PC-9 (cell line): ENCODE measurements at regions not wholly inside any gene's neighbourhood (a gene's known extent, or its start where the extent isn't known, plus 50 kb on each side); places are given as distances from the start of the nearest gene placed in this dataset.

Experiments
- BruUV-seq: library from RNA; stranded (reverse); fragments of 400-500 nt; replicated peaks from 2 replicates; lab custom pipeline; 2021; lab: Mats Ljungman, UMichigan
- CTCF ChIA-PET: fragments of 300-600 bp; sonication (Branson Sonifier 250); formaldehyde crosslinking; loops from one replicate; lab custom pipeline; 2022; ENCODE audit warnings: antibody characterized with exemption; lab: Charles Lee
- POLR2A ChIA-PET: fragments of 300-600 bp; sonication (Branson Sonifier 250); formaldehyde crosslinking; loops from one replicate; lab custom pipeline; 2022; ENCODE audit warnings: antibody characterized with exemption; ENCODE audit not compliant: unreplicated experiment; lab: Charles Lee
- DNase-seq, 2 experiments: peaks; one replicate each; pipeline versions ENCODE4 v3.0.0 to v3.0.0-alpha.2; 2015 to 2022; ENCODE audit warnings: mixed read lengths in 1 of 2
- H2AFZ ChIP-seq: fragments of 200-600 bp; sonication (generic); 2 replicates; pipeline ENCODE4 v1.8.1; 2017; ENCODE audit warnings: antibody characterized with exemption
- H3F3A ChIP-seq: fragments of 200-600 bp; sonication (generic); 2 replicates; pipeline ENCODE4 v1.8.1; 2017; ENCODE audit warnings: antibody characterized with exemption, mild to moderate bottlenecking, low read depth; ENCODE audit not compliant: insufficient read depth
- H3K27ac ChIP-seq: fragments of 200-600 bp; sonication (generic); 2 replicates; pipeline ENCODE4 v1.6.1; 2016; ENCODE audit warnings: mixed run types
- H3K27me3 ChIP-seq: fragments of 200-600 bp; sonication (generic); 2 replicates; pipeline ENCODE4 v1.6.1; 2016; ENCODE audit warnings: low read depth, mixed run types; ENCODE audit not compliant: insufficient read depth
- H3K36me3 ChIP-seq: fragments of 200-600 bp; sonication (generic); 2 replicates; pipeline ENCODE4 v1.6.1; 2016; ENCODE audit warnings: low read depth, mixed run types
- H3K4me1 ChIP-seq: fragments of 200-600 bp; sonication (generic); replicated peaks from 2 replicates; pipeline ENCODE4 v1.6.1; 2016; ENCODE audit warnings: mixed run types; ENCODE audit not compliant: insufficient read depth
- H3K4me2 ChIP-seq: fragments of 200-600 bp; sonication (generic); 2 replicates; pipeline ENCODE4 v1.6.1; 2017; ENCODE audit warnings: mixed run types
- H3K4me3 ChIP-seq: fragments of 200-600 bp; sonication (generic); 2 replicates; pipeline ENCODE4 v1.6.1; 2016; ENCODE audit warnings: mixed run types
- H3K79me2 ChIP-seq: fragments of 200-600 bp; sonication (generic); 2 replicates; pipeline ENCODE4 v1.6.1; 2017; ENCODE audit warnings: low read depth, mixed run types
- H3K9me2 ChIP-seq: fragments of 200-600 bp; sonication (generic); 2 replicates; pipeline ENCODE4 v1.8.1; 2017; ENCODE audit warnings: mild to moderate bottlenecking; ENCODE audit not compliant: insufficient read depth
- H3K9me3 ChIP-seq: fragments of 200-600 bp; sonication (generic); 2 replicates; pipeline ENCODE4 v1.8.1; 2016; ENCODE audit warnings: low read depth; ENCODE audit not compliant: insufficient read depth
- H4K20me1 ChIP-seq: fragments of 200-600 bp; sonication (generic); 2 replicates; pipeline ENCODE4 v1.8.1; 2017; ENCODE audit not compliant: insufficient read depth
- EZH2 ChIP-seq: fragments of 200-600 bp; sonication (generic); IDR thresholded peaks from 2 replicates; pipeline ENCODE4 v1.8.0; 2017; ENCODE audit warnings: antibody characterized with exemption, low read depth
- intact Hi-C: fragments of 100-400 bp; cut with micrococcal nuclease; formaldehyde crosslinking; loops from one replicate; pipeline ENCODE4 v1.10.0; 2022; ENCODE audit not compliant: unreplicated experiment
- TF ChIP-seq, protein P1 (sequence below): fragments of 200-600 bp; sonication (generic); conservative IDR thresholded peaks from 2 replicates; pipeline ENCODE4 v1.6.1; 2017; ENCODE audit warnings: mixed run types, antibody characterized with exemption, mild to moderate bottlenecking, moderate library complexity

DNA sequence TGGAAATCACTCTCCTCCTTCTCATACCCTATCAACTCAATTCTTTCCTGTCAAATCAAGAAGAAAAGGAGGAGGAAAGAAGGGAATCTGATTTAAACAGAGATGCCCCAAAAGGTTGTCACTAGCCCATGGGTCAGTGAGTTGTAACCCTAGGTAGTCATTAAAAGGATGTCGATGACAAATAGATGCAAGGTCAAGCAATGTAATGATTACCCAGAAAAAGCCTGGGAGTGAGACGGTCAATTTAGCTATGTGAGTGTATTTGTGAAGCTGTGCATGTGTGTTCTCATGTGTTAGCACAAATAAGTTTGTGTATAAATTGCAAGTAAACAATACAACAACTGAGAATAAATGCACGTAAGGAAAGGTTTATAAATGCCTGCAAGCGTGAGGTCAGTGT lies 190.5 kb upstream of the PMFBP1 start:
- H3K4me1 ChIP-seq, result no peaks in the 10 kb centered on the region
- H3K79me2 ChIP-seq, result no peaks in the 10 kb centered on the region
- H4K20me1 ChIP-seq, result no peaks in the 10 kb centered on the region
- no peak for DNase-seq
- no peak for TF ChIP-seq EZH2
- TF ChIP-seq, protein P1, sequence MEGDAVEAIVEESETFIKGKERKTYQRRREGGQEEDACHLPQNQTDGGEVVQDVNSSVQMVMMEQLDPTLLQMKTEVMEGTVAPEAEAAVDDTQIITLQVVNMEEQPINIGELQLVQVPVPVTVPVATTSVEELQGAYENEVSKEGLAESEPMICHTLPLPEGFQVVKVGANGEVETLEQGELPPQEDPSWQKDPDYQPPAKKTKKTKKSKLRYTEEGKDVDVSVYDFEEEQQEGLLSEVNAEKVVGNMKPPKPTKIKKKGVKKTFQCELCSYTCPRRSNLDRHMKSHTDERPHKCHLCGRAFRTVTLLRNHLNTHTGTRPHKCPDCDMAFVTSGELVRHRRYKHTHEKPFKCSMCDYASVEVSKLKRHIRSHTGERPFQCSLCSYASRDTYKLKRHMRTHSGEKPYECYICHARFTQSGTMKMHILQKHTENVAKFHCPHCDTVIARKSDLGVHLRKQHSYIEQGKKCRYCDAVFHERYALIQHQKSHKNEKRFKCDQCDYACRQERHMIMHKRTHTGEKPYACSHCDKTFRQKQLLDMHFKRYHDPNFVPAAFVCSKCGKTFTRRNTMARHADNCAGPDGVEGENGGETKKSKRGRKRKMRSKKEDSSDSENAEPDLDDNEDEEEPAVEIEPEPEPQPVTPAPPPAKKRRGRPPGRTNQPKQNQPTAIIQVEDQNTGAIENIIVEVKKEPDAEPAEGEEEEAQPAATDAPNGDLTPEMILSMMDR, result no peak
- no peaks in the 10 kb centered on the region for H3K9me2 ChIP-seq
- H3F3A ChIP-seq, result no peaks in the 10 kb centered on the region
- intact Hi-C loops, result no loop called here
- ChIA-PET POLR2A (no interaction called here), CTCF (no interaction called here)
- H2AFZ ChIP-seq, result no peak overlapping the region
- no peaks in the 10 kb centered on the region for H3K36me3 ChIP-seq
- H3K4me3 ChIP-seq, result no peak overlapping the region
- no TSS peak for BruUV-seq
- no peak overlapping the region for H3K27ac ChIP-seq
- no peaks in the 10 kb centered on the region for H3K27me3 ChIP-seq
- H3K9me3 ChIP-seq, result no peaks in the 10 kb centered on the region
- H3K4me2 ChIP-seq, result no peak overlapping the region

DNA sequence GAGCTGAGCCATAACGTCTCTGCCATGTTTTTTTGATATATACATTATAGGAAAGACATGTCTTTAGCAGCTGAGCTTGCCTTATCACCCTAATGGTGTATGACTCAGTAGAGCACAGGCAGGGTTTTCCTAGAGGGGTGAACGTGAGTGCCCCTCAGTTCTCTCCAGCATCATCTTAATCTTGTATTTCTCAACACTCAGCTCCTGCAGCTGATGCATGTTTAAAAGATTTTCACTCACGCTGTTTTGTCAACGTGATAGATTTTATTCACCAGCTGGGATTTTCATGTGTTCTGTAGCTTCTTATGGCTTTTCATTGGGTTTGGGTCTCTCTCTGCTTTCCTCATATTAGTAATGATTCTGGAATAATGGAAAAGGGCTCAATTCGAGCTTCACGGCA lies 186.0 kb upstream of the PMFBP1 start:
- Histone ChIP-seq H3K4me2 (no peak overlapping the region), H3K9me2 (no peaks in the 10 kb centered on the region), H3K27ac (no peak overlapping the region), H3F3A (no peaks in the 10 kb centered on the region), H3K27me3 (no peaks in the 10 kb centered on the region), H2AFZ (no peak overlapping the region), H3K4me1 (no peaks in the 10 kb centered on the region), H3K36me3 (no peaks in the 10 kb centered on the region), H3K79me2 (no peaks in the 10 kb centered on the region), H4K20me1 (no peaks in the 10 kb centered on the region), H3K4me3 (no peak overlapping the region), H3K9me3 (no peaks in the 10 kb centered on the region)
- POLR2A ChIA-PET, result no interaction called here
- DNase-seq, result no peak
- BruUV-seq, result no TSS peak
- TF ChIP-seq, protein P1, result no peak
- TF ChIP-seq EZH2, result no peak
- CTCF ChIA-PET, result no interaction called here
- intact Hi-C loops, result no loop called here

DNA sequence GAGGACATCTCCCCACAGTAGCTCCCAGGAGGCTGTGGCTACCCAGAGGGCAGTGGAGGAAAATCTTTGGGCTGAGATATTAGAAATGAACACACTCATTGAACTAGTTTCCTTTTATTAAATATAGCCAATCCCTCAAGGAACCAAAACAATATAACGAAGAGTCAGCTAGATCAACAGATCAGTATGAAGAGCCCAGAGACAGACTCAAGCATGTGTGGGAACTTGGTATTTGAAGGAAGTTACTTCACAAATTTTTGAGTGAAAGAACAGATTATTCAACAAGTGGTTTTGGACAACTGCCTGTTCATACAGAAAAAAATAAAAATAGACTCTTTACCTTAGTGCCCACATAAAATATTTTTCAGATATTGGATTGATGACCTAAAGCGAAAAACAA lies 183.6 kb upstream of the PMFBP1 start:
- CTCF ChIA-PET, result no interaction called here
- TF ChIP-seq EZH2, result no peak
- TF ChIP-seq, protein P1, result no peak
- H3K36me3 ChIP-seq, result no peaks in the 10 kb centered on the region
- no peaks in the 10 kb centered on the region for H3K4me1 ChIP-seq
- no peak overlapping the region for H3K27ac ChIP-seq
- no TSS peak for BruUV-seq
- H3K9me2 ChIP-seq, result no peaks in the 10 kb centered on the region
- intact Hi-C loops, result no loop called here
- no peak overlapping the region for H3K4me2 ChIP-seq
- no peak overlapping the region for H2AFZ ChIP-seq
- no peak overlapping the region for H3K4me3 ChIP-seq
- no peaks in the 10 kb centered on the region for H4K20me1 ChIP-seq
- POLR2A ChIA-PET, result no interaction called here
- no peak for DNase-seq
- no peaks in the 10 kb centered on the region for H3K79me2 ChIP-seq
- H3F3A ChIP-seq, result no peaks in the 10 kb centered on the region
- H3K27me3 ChIP-seq, result no peaks in the 10 kb centered on the region
- H3K9me3 ChIP-seq, result no peaks in the 10 kb centered on the region
